HCT116 (cell line): ENCODE measurements at regions not wholly inside any gene's neighbourhood (a gene's known extent, or its start where the extent isn't known, plus 50 kb on each side); places are given as distances from the start of the nearest gene placed in this dataset.

ENCODE experiments used
- EGR1 ChIP-seq: IDR thresholded peaks from 2 replicates; pipeline ENCODE4 v1.6.1; 2012; ENCODE audit warnings: low read depth
- EZH2phosphoT487 ChIP-seq: fragments of 200-600 bp; IDR thresholded peaks from 2 replicates; pipeline ENCODE4 v1.6.1; 2018; ENCODE audit warnings: antibody characterized with exemption, borderline replicate concordance
- JUND ChIP-seq: IDR thresholded peaks from 2 replicates; pipeline ENCODE4 v1.6.1; 2012
- POLR2A ChIP-seq: IDR thresholded peaks from 2 replicates; pipeline ENCODE4 v1.7.0; 2011; ENCODE audit warnings: borderline replicate concordance; ENCODE audit not compliant: insufficient read depth, insufficient read length; ENCODE audit errors: extremely low read depth
- POLR2AphosphoS5 ChIP-seq: IDR thresholded peaks from 2 replicates; pipeline ENCODE4 v1.6.1; 2011; ENCODE audit warnings: mild to moderate bottlenecking, low read depth, low read length, moderate library complexity
- RAD21 ChIP-seq: IDR thresholded peaks from 2 replicates; pipeline ENCODE4 v1.6.1; 2012; ENCODE audit warnings: low read depth, mild to moderate bottlenecking
- SIN3A ChIP-seq: IDR thresholded peaks from 2 replicates; pipeline ENCODE4 v1.6.1; 2012; ENCODE audit warnings: low read depth
- SP1 ChIP-seq: IDR thresholded peaks from 2 replicates; pipeline ENCODE4 v1.6.1; 2012; ENCODE audit warnings: low read depth
- SRF ChIP-seq: IDR thresholded peaks from 2 replicates; pipeline ENCODE4 v1.6.1; 2012; ENCODE audit warnings: low read depth
- TCF7L2 ChIP-seq: IDR thresholded peaks from 2 replicates; pipeline ENCODE4 v1.7.0; 2011; ENCODE audit warnings: borderline replicate concordance, inconsistent platforms; ENCODE audit not compliant: insufficient read depth, insufficient read length; ENCODE audit errors: extremely low read depth
- TF ChIP-seq, protein P1 (sequence below), 3 experiments: fragments of 200-600 bp in 1 of 3; sonication (generic) in 1 of 3; IDR thresholded peaks in 2 of 3; conservative IDR thresholded peaks in 1 of 3; 2 replicates each; pipeline ENCODE4 v1.5.1; 2012 to 2017; ENCODE audit warnings: low read depth in 2 of 3, low read length in 2 of 3, antibody characterized with exemption in 1 of 3, borderline replicate concordance in 1 of 3, control low read depth in 1 of 3, mild to moderate bottlenecking in 1 of 3, mixed read lengths in 1 of 3, mixed run types in 1 of 3, moderate library complexity in 1 of 3; ENCODE audit not compliant: insufficient read depth in 1 of 3
- TF ChIP-seq, protein P2 (sequence below): IDR thresholded peaks from 2 replicates; pipeline ENCODE4 v1.6.1; 2012
- TF ChIP-seq, protein P3 (sequence below): IDR thresholded peaks from 2 replicates; pipeline ENCODE4 v1.6.1; 2012
- TF ChIP-seq, protein P4 (sequence below): IDR thresholded peaks from 2 replicates; pipeline ENCODE4 v1.6.1; 2012; ENCODE audit warnings: low read depth

DNA sequence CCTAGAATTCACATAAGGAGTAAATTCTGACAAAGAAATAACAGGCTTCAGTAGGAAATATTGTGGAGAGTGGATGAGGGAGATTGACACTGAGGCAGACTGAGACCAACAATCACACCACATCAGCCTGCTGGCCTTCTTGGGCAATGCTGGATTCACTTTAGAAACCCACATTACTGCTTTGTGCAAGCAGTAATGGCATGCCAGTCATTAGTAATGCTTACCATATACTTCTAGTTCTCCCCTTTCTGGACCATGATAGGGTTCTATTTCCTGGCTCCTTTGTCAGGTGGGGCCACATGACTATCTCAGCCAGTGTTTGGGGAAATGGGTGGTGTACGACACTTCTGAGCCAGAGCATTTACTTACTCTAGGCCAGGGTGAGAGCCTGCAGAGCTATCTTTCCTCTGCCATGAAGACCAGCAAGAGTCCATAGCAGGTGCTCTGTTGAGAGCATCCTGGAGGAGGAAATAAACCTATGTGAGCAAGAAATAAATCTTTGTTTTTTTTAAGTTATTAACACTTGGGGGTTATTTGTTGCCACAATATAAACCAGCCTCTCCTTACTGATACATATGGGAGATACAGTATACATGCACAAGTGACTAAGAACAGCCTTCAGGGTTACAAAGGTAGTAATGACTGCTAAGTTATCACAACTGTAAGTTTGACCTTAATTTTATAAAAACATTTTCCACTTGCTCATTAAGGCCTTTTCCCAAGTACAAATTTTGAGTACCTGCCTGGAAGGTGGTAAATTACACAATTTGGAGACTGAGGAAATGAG lies 89.3 kb upstream of the TANK start:
- TF ChIP-seq, protein P1, sequence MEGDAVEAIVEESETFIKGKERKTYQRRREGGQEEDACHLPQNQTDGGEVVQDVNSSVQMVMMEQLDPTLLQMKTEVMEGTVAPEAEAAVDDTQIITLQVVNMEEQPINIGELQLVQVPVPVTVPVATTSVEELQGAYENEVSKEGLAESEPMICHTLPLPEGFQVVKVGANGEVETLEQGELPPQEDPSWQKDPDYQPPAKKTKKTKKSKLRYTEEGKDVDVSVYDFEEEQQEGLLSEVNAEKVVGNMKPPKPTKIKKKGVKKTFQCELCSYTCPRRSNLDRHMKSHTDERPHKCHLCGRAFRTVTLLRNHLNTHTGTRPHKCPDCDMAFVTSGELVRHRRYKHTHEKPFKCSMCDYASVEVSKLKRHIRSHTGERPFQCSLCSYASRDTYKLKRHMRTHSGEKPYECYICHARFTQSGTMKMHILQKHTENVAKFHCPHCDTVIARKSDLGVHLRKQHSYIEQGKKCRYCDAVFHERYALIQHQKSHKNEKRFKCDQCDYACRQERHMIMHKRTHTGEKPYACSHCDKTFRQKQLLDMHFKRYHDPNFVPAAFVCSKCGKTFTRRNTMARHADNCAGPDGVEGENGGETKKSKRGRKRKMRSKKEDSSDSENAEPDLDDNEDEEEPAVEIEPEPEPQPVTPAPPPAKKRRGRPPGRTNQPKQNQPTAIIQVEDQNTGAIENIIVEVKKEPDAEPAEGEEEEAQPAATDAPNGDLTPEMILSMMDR (IDR thresholded peaks at IDR 0.05 in 2 of 3, conservative IDR thresholded peaks at IDR 0.05 in 1 of 3; ENCODE audit: borderline replicate concordance in 1 of 3, insufficient read depth in 1 of 3, low read depth in 2 of 3, low read length in 2 of 3), result no peak
- TF ChIP-seq JUND, result no peak
- TF ChIP-seq, protein P2, sequence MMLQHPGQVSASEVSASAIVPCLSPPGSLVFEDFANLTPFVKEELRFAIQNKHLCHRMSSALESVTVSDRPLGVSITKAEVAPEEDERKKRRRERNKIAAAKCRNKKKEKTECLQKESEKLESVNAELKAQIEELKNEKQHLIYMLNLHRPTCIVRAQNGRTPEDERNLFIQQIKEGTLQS, result no peak
- no peak for TF ChIP-seq EZH2phosphoT487
- no peak for TF ChIP-seq POLR2AphosphoS5
- no peak for TF ChIP-seq EGR1
- no peak for TF ChIP-seq POLR2A
- no peak for TF ChIP-seq SIN3A
- TF ChIP-seq, protein P3, sequence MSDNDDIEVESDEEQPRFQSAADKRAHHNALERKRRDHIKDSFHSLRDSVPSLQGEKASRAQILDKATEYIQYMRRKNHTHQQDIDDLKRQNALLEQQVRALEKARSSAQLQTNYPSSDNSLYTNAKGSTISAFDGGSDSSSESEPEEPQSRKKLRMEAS, result no peak
- no peak for TF ChIP-seq TCF7L2
- no peak for TF ChIP-seq RAD21
- TF ChIP-seq SRF, result no peak
- TF ChIP-seq SP1, result no peak
- TF ChIP-seq, protein P4, sequence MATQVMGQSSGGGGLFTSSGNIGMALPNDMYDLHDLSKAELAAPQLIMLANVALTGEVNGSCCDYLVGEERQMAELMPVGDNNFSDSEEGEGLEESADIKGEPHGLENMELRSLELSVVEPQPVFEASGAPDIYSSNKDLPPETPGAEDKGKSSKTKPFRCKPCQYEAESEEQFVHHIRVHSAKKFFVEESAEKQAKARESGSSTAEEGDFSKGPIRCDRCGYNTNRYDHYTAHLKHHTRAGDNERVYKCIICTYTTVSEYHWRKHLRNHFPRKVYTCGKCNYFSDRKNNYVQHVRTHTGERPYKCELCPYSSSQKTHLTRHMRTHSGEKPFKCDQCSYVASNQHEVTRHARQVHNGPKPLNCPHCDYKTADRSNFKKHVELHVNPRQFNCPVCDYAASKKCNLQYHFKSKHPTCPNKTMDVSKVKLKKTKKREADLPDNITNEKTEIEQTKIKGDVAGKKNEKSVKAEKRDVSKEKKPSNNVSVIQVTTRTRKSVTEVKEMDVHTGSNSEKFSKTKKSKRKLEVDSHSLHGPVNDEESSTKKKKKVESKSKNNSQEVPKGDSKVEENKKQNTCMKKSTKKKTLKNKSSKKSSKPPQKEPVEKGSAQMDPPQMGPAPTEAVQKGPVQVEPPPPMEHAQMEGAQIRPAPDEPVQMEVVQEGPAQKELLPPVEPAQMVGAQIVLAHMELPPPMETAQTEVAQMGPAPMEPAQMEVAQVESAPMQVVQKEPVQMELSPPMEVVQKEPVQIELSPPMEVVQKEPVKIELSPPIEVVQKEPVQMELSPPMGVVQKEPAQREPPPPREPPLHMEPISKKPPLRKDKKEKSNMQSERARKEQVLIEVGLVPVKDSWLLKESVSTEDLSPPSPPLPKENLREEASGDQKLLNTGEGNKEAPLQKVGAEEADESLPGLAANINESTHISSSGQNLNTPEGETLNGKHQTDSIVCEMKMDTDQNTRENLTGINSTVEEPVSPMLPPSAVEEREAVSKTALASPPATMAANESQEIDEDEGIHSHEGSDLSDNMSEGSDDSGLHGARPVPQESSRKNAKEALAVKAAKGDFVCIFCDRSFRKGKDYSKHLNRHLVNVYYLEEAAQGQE, result no peak
